G401.6 (cell line): ENCODE measurements at regions not wholly inside any gene's neighbourhood (a gene's known extent, or its start where the extent isn't known, plus 50 kb on each side); places are given as distances from the start of the nearest gene placed in this dataset.
"Not testable (repeated sequence)": the region's sequence is repeated elsewhere in the genome, so short reads cannot be mapped to it uniquely, and the experiment has no call there.

Source experiments
- FAIRE-seq: peaks from 2 replicates; lab custom pipeline; 2012; peaks lifted over from hg19 to GRCh38; lab: Jason Lieb, UNC

GRCh38 chr13:48844676-48845075 is 131.0 kb upstream of the FNDC3A start:
- FAIRE-seq: no peak

- no peak for FAIRE-seq
Observed at GRCh38 chr13:48849515-48849914, 126.2 kb upstream of the FNDC3A start.

GRCh38 chr13:48851707-48852106 is 124.0 kb upstream of the FNDC3A start:
- no peak for FAIRE-seq

GRCh38 chr13:48852911-48853727 is 122.6 kb upstream of the FNDC3A start:
- FAIRE-seq: no peak

GRCh38 chr13:48853728-48854102 is 122.0 kb upstream of the FNDC3A start:
- no peak for FAIRE-seq

GRCh38 chr13:48857576-48857975 is 118.1 kb upstream of the FNDC3A start:
- no peak for FAIRE-seq

GRCh38 chr13:48858122-48858902 is 117.4 kb upstream of the FNDC3A start:
- FAIRE-seq: no peak

GRCh38 chr13:48859272-48860105 is 116.2 kb upstream of the FNDC3A start:
- FAIRE-seq: no peak

GRCh38 chr13:48860364-48860763 is 115.3 kb upstream of the FNDC3A start:
- no peak for FAIRE-seq

- no peak for FAIRE-seq
Observed at GRCh38 chr13:48862572-48862971, 113.1 kb upstream of the FNDC3A start.

GRCh38 chr13:48864100-48864499 is 111.6 kb upstream of the FNDC3A start:
- no peak for FAIRE-seq

GRCh38 chr13:48866249-48866648 is 109.5 kb upstream of the FNDC3A start:
- no peak for FAIRE-seq

- no peak for FAIRE-seq
Observed at GRCh38 chr13:48873081-48873480, 102.6 kb upstream of the FNDC3A start.

GRCh38 chr13:48873587-48873986 is 102.1 kb upstream of the FNDC3A start:
- FAIRE-seq: no peak

GRCh38 chr13:48874165-48874564 is 101.5 kb upstream of the FNDC3A start:
- no peak for FAIRE-seq

- no peak for FAIRE-seq
Observed at GRCh38 chr13:48875047-48875446, 100.7 kb upstream of the FNDC3A start.

- FAIRE-seq: no peak
Observed at GRCh38 chr13:48876289-48876688, 99.4 kb upstream of the FNDC3A start.

- no peak for FAIRE-seq
Observed at GRCh38 chr13:48879432-48879831, 96.3 kb upstream of the FNDC3A start.

- no peak for FAIRE-seq
Observed at GRCh38 chr13:48879854-48880253, 95.9 kb upstream of the FNDC3A start.

- not testable (repeated sequence) for FAIRE-seq
Observed at GRCh38 chr13:48883786-48884185, 91.9 kb upstream of the FNDC3A start.

- FAIRE-seq: no peak
Observed at GRCh38 chr13:48885027-48885395, 90.7 kb upstream of the FNDC3A start.

GRCh38 chr13:48888613-48889012 is 87.1 kb upstream of the FNDC3A start:
- no peak for FAIRE-seq

- no peak for FAIRE-seq
Observed at GRCh38 chr13:48890391-48890790, 85.3 kb upstream of the FNDC3A start.
